Inflammatory macrophage treated with lipopolysaccharide for 1 hour (primary cell): ENCODE measurements at regions not wholly inside any gene's neighbourhood (a gene's known extent, or its start where the extent isn't known, plus 50 kb on each side); places are given as distances from the start of the nearest gene placed in this dataset.
"Not testable (repeated sequence)": the region's sequence is repeated elsewhere in the genome, so short reads cannot be mapped to it uniquely, and the experiment has no call there.

Experiments used
- DNase-seq, 2 donors: peaks; one replicate each; pipeline ENCODE4 v3.0.0-alpha.2; 2020 to 2022

DNA sequence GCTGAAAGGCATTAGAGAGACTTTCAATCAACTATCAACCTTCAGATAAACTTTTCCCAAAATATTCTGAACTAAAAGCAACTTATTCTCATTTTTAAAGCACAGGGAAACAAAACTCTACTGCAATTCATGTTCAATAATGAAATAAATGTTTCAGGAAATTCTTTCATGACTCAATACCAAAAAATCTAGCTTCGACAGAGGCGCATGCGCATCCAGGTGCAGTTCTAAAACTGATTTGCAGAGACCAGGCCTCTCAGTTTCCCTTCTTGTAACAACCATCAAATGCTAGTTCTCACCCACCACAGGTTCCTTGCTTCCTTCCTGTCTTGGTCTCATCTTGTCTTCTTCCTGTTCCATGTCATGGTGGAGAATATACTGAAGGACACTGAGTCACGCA is 55.3 kb upstream of the NRBF2 start:
- no peak for DNase-seq

DNA sequence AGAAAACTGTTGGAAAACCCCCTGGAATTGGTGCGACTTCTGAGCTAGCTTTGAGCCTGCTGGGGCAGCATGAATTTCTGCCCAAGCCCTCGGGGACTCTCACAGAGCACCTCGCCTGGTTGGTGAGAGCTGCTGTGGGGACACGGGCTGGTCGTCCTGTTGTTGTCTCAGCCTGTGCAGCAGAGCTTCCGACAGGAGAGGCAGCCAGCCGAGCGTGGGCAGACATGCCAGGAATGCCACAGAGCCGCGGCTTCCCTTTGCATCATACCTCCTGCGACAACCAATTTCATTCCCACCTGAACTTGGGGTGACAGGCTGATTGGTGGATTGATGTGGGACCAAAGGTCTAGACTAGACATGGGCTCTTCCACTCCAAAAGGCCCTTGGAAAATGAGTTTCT is 60.2 kb upstream of the NRBF2 start:
- DNase-seq, result no peak

- DNase-seq, result no peak
These were observed 62.0 kb upstream of the NRBF2 start for GRCh38 chr10:63071145-63071544.

- DNase-seq, result no peak
These were observed 63.8 kb upstream of the NRBF2 start for GRCh38 chr10:63069318-63069717.

DNA sequence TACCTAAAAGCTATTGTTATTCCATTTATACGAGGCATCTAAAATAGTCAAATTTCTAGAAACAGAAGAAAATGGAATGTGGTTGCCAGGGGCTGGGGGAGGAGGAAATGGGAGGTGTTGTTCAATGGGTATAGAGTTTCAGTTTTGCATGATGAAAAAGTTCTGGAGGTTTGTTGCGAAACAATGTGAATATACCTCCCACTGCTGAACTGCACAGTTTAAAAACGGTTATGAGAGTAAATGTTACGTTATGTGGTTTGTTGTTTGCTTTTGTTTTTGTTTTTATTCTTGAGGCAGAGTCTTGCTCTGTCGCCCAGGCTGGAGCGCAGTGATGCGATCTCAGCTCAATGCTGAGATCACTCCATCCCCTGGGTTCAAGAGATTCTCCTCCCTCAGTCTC is 64.9 kb upstream of the NRBF2 start:
- DNase-seq, result peak; percentile 79 to 87

DNA sequence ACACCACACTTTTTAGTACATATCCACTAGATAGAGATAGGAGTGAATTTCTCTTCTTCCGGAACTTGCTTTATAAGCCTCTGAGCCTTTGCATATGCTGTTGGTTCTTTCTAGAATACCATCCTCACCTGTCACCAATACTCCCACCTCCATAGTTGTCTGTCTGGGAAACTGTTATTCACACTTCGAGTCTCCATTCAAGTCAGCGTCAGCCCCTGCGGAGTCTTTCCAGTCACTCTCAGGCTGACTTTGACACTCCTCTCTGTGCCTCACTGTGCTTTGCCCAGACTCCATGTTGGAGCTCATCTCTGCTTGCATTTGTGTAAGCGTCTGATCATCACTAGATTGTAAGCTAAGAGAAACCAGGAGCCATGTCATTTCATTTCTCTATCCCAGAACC is 66.5 kb upstream of the NRBF2 start:
- no peak for DNase-seq

DNA sequence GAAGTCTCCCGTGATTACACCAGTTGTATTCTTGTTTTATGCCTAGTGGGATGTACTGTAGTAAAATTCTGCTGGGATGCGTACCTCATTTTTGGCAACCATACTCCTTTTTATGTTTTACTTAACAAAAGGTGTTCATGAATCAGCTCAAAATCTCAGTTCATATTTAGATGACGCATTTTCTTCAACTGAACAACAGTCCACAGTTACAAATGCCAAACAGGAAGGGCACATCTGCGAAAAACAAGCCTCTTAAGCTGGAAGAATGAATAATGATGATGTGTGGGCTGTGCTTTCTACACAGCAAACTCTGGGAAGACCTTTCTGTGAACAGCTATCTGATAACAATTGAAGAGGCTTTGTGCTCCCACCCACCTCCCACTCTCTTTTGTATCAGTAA is 68.4 kb upstream of the NRBF2 start:
- DNase-seq, result no peak

DNA sequence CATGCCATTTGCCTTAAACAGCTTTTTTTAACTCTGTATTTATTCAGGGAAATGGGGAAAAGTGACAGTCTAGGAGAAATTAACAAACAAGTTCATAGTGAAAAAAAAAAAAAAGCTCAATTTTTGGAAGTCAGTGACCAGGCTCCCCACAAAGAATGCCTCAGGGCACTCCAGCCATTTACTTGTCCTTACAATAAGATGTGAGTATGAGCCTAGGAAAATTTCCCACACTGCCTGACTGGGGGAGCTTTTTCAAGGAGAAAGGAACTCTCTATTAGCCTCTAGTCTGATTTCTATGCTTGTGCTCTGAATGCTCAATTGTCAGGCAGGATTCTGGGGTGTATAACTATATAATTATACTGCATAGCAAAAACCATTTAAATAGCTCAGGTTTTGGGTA is 74.9 kb upstream of the NRBF2 start:
- DNase-seq, result no peak

DNA sequence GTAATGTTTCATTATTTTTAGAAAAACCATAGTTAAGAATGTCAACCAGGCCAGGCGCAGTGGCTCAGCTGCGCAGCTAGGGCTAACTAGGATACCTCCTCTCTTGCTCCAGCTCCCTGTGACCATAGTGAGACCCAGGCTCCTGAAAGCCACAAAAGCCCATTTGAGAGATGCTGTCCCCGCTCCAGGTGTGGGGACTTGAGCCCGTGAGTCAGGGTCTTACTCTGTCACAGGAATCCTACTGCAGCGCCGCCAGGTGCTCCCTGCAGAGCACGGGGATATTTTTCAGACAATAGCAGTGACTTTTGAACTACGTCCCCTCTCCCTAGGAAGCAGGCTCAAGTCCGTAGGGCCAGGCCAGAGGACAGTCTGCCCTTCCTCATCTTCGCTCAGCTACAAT is 75.6 kb upstream of the NRBF2 start:
- no peak for DNase-seq

DNA sequence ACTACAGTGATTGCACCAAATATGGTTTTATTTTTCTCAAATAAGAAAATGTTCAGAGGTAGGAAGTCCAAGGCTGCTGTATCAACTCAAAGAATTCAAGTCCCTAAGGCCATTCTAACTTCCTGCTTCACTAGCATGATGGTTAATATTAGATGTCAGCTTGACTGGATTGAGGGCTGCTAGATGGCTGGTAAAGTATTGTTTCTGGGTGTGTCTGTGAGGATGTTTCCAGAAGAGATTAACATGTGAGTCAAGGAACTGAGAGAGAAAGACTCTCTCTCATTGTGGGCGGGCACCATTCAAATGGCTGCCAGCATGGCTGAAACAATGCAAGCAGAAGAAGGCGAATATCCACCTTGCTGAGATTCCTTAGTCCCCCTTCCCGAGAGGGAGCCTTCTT is 77.4 kb upstream of the NRBF2 start:
- no peak for DNase-seq

DNA sequence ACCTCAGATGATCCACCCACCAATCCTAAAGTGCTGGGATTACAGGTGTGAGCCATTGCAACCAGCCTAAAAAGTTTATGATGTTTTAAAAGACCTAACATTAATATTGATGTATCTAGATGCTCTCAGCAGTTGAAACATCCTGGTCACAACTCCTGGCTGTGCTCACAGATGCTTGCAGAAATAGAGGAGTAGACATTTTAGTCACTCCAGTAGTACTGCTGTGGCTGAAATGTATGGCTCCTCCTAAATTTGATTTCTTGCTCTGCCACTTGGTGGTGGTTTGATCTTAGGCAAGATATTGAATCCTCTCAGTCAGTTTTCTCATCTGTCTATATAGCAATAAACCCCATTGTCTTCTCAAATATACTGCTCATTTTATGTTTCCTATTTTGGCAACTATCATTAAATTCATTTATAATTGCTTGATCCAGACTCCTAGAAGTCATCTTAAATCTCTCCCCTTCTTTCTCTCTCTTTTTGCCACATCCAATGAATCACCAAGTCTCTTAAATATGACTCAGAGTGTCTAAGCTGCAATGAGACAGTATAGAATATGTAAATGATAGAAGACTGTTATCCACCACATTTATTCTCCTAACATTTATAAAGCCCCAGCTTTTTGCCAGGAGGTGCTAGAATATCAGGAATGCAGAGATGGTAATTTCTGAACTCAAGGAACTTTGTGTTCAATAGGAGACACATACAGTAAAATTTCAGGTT is 78.1 kb upstream of the NRBF2 start:
- no peak for DNase-seq

- no peak for DNase-seq
These were observed 81.0 kb upstream of the NRBF2 start for GRCh38 chr10:63052083-63052482.

DNA sequence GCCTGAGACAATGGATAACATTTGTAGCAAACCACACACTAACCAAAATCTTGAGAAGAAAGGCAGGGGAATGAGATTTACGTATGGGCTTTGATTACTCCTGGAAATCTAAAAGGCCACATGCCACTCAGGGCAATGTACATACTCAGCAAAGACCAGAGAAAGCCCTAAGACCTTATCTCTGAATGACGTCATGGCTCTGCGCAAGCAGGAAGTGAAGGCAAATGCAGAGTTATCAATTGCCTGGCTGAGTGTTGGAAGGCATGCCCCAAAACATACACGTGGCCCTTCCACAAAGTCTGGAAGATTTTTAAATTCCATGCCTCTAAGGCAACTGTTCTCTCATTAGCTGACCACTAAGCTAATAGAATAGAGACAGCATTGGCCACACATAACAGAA is 90.9 kb upstream of the NRBF2 start:
- DNase-seq, result no peak

- DNase-seq, result not testable (repeated sequence)
These were observed 99.4 kb upstream of the NRBF2 start for GRCh38 chr10:63033616-63034185.

GRCh38 chr10:63030536-63030935 is 102.6 kb upstream of the NRBF2 start:
- no peak for DNase-seq

DNA sequence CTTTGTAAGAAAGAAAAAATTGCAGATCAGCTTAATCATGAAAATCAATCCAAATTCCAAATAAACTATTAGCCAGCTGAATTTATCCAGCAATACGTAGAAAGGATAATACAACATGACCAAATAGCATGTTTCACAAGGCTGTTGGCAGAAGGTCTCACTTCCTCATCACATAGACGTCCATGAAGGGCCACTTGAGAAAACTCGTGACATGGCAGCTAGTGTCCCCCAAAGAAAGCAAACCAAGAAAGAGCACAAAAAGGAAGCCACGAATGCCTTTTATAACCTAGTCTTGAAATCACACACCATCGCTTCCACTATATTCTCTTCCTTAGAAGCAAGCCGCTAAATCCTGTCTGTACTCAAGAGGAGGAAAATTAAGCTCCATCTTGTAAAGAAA is 105.6 kb upstream of the NRBF2 start:
- peak; percentile 49 to 58 for DNase-seq

- DNase-seq, result peak; percentile 23 to 53
These were observed 111.9 kb upstream of the NRBF2 start for GRCh38 chr10:63021225-63021624.

DNA sequence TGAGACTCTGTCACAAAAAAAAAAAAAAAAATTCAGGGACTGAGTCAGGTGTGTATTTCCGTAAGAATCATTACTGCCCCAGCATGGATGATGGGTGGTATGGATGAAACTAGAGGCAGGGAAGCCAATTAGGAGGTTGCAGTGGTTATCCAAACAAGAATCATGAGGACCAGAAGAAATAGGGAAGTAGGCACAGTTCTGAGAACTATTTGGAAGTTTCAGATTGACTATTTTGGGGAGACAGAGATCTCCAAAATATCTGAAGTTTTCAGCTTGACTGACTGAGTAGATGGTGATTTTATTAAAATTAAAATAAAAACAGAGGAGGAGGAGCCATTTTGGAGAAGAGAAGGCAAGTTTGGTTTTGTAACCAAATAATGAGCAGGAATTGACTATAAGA is 119.4 kb upstream of the NRBF2 start:
- no peak for DNase-seq

DNA sequence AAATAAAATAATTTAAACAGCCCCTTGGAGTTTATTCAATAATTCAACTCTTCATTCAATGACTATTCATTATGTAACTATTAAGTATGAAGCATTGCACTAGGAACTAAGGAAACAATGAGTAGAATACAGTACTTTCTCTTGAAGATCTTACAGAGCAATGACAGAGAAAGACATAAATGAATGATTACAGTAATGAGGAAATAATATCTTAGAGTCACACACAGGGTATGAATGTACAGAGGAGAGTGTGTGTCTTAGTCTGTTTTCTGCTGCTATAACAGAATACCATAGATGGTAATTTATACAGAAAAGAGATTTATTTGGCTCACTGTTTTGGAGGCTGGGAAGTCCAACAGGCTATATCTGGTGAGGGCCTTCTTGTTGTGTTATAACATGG is 120.5 kb upstream of the NRBF2 start:
- no peak for DNase-seq

DNA sequence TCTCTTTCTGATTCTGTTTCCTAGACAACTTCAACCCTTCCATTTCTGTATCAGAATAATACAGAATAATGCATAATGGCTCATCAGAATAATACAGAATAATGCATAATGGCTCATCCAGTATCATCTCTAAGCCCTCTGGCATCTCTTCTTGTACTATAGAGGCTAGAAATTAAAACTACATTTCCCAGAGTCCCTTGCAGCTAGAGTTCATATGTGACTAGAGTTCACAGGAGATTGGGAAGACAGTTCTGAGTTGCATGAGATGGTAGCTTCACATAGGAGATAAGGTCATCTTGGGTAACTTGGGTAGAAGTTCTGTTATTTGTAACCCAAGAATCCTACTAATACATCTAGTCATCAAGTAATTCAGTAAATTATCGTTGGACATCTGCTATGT is 122.9 kb upstream of the NRBF2 start:
- DNase-seq, result no peak

DNA sequence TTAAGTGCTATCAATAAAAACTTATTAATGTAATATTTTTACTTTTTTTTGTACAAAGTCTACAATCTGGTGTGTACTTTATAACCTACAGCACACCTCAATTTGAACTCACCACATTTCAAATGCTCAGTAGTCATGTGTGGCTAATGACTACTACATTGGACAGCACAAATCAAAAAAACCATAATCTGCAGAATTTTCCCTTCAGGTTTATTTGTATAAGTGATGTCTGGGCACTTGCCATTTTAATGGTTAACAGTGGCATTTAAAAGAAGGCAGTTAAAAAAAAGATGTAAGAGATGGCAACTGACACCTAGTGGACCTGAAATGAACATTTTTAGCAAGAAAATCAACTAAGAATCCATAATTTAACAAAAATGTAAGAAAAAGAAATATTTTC is 124.6 kb upstream of the NRBF2 start:
- DNase-seq, result no peak

GRCh38 chr10:63007112-63007511 is 126.0 kb upstream of the NRBF2 start:
- no peak for DNase-seq

- no peak for DNase-seq
These were observed 127.9 kb upstream of the NRBF2 start for GRCh38 chr10:63005246-63005645.

DNA sequence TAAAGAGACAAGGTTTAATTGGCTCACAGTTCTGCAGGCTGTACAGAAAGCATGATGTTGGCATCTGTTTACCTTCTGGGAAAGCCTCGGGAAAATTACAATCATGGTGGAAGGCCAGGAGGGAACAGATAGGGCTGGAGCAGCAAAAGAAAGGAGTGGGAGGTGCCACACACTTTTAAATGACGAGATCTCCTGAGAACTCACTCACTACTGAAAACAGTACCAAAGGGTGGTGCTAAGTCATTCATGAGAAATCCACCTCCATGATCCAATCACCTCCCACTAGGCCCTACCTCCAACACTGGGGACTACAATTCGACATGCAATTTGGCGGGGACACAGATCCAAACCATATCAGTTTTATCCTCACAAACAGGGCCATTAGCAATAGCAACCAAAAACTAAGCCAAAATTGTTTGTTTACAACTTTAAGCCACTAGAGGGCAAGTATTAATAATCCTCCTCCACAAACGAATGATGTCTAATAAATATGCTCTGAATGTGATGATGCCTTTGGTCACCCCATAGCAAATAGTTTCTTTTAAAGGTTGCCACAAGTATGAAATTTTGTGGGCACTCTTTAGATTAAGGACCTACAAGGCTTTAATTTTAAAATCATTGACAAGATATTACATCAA is 129.2 kb upstream of the NRBF2 start:
- DNase-seq, result peak in 1 of 2 donors; percentile 50

- no peak for DNase-seq
These were observed 136.2 kb upstream of the NRBF2 start for GRCh38 chr10:62996925-62997324.
